ENCODE measurements at regions not wholly inside any gene's neighbourhood (a gene's known extent, or its start where the extent isn't known, plus 50 kb on each side); places are given as distances from the start of the nearest gene placed in this dataset.

- TF ChIP-seq CSDC2 (CRISPR knock-in tag; IDR thresholded peaks at IDR 0.05) (no peak), TCF4 (CRISPR knock-in tag; IDR thresholded peaks at IDR 0.05; ENCODE audit: borderline replicate concordance) (no peak), CSRNP3 (CRISPR knock-in tag; IDR thresholded peaks at IDR 0.05) (no peak), POU6F1 (CRISPR knock-in tag; IDR thresholded peaks at IDR 0.05; ENCODE audit: borderline replicate concordance, low read depth) (no peak), TSHZ2 (CRISPR knock-in tag; IDR thresholded peaks at IDR 0.05) (no peak), PPARA (CRISPR knock-in tag; IDR thresholded peaks at IDR 0.05; ENCODE audit: borderline replicate concordance) (no peak), OSR1 (CRISPR knock-in tag; IDR thresholded peaks at IDR 0.05) (no peak), ZC3H10 (CRISPR knock-in tag; IDR thresholded peaks at IDR 0.05) (no peak), ZNF70 (CRISPR knock-in tag; IDR thresholded peaks at IDR 0.05) (no peak), ARNTL (CRISPR knock-in tag; IDR thresholded peaks at IDR 0.05; ENCODE audit: borderline replicate concordance, low read depth) (no peak), TOX (CRISPR knock-in tag; IDR thresholded peaks at IDR 0.05; ENCODE audit: borderline replicate concordance) (no peak), BACH2 (CRISPR knock-in tag; IDR thresholded peaks at IDR 0.05; ENCODE audit: borderline replicate concordance) (no peak), ZFP3 (CRISPR knock-in tag; IDR thresholded peaks at IDR 0.05) (no peak), RARB (CRISPR knock-in tag; IDR thresholded peaks at IDR 0.05) (no peak), ZNF565 (CRISPR knock-in tag; conservative IDR thresholded peaks at IDR 0.05; ENCODE audit: low read depth) (no peak)
- ATAC-seq: no peak
Observed at GRCh38 chr3:111286746-111287145, 215.1 kb downstream of the NECTIN3 start.

GRCh38 chr3:111292117-111292516 is 220.5 kb downstream of the NECTIN3 start:
- no peak for TF ChIP-seq ZC3H10 (CRISPR knock-in tag; IDR thresholded peaks at IDR 0.05)
- no peak for TF ChIP-seq CREB5 (CRISPR knock-in tag; IDR thresholded peaks at IDR 0.05; ENCODE audit: low read depth)
- TF ChIP-seq ZFP3 (CRISPR knock-in tag; IDR thresholded peaks at IDR 0.05): no peak
- TF ChIP-seq ESRRG (CRISPR knock-in tag; IDR thresholded peaks at IDR 0.05): no peak
- TF ChIP-seq CSDC2 (CRISPR knock-in tag; IDR thresholded peaks at IDR 0.05): no peak
- TF ChIP-seq BACH2 (CRISPR knock-in tag; IDR thresholded peaks at IDR 0.05; ENCODE audit: borderline replicate concordance): no peak
- no peak for TF ChIP-seq TOX (CRISPR knock-in tag; IDR thresholded peaks at IDR 0.05; ENCODE audit: borderline replicate concordance)
- TF ChIP-seq PATZ1 (CRISPR knock-in tag; IDR thresholded peaks at IDR 0.05; ENCODE audit: borderline replicate concordance): no peak
- no peak for TF ChIP-seq TSHZ2 (CRISPR knock-in tag; IDR thresholded peaks at IDR 0.05)
- no peak for TF ChIP-seq ARNTL (CRISPR knock-in tag; IDR thresholded peaks at IDR 0.05; ENCODE audit: borderline replicate concordance, low read depth)
- no peak for TF ChIP-seq OSR1 (CRISPR knock-in tag; IDR thresholded peaks at IDR 0.05)
- no peak for TF ChIP-seq CSRNP3 (CRISPR knock-in tag; IDR thresholded peaks at IDR 0.05)
- TF ChIP-seq POU6F1 (CRISPR knock-in tag; IDR thresholded peaks at IDR 0.05; ENCODE audit: borderline replicate concordance, low read depth): no peak
- ATAC-seq: no peak
